GM21737 (cell line): ENCODE measurements at regions not wholly inside any gene's neighbourhood (a gene's known extent, or its start where the extent isn't known, plus 50 kb on each side); places are given as distances from the start of the nearest gene placed in this dataset.

Experiments used
- ATAC-seq: cut with Tn5 transposase; IDR thresholded peaks from one replicate; pipeline ENCODE4 v1.9.1; 2021; ENCODE audit warnings: mild to moderate bottlenecking, moderate library complexity; ENCODE audit not compliant: unreplicated experiment

- no peak for ATAC-seq
Measured at GRCh38 chr6:126147291-126147815, 161.0 kb downstream of the TRMT11 start.

GRCh38 chr6:126148853-126149252, 162.5 kb downstream of the TRMT11 start:
- ATAC-seq: no peak

GRCh38 chr6:126152372-126152745, 166.0 kb downstream of the TRMT11 start:
- no peak for ATAC-seq

- no peak for ATAC-seq
Measured at GRCh38 chr6:126153661-126154060, 167.3 kb downstream of the TRMT11 start.

- peak; percentile 85 for ATAC-seq
Measured at GRCh38 chr6:126156973-126157372, 170.6 kb downstream of the TRMT11 start.

- no peak for ATAC-seq
Measured at GRCh38 chr6:126167726-126168125, 172.2 kb upstream of the CENPW start.

- ATAC-seq: no peak
Measured at GRCh38 chr6:126170433-126170832, 169.5 kb upstream of the CENPW start.

GRCh38 chr6:126170978-126171382, 168.9 kb upstream of the CENPW start:
- peak; percentile 65 for ATAC-seq

- no peak for ATAC-seq
Measured at GRCh38 chr6:126172131-126172530, 167.8 kb upstream of the CENPW start.

GRCh38 chr6:126173265-126173664, 166.7 kb upstream of the CENPW start:
- ATAC-seq: no peak

- ATAC-seq: no peak
Measured at GRCh38 chr6:126174697-126175096, 165.2 kb upstream of the CENPW start.

GRCh38 chr6:126175251-126175650, 164.7 kb upstream of the CENPW start:
- ATAC-seq: no peak

GRCh38 chr6:126176282-126176681, 163.6 kb upstream of the CENPW start:
- ATAC-seq: no peak

- no peak for ATAC-seq
Measured at GRCh38 chr6:126180585-126180984, 159.3 kb upstream of the CENPW start.

GRCh38 chr6:126181173-126181741, 158.7 kb upstream of the CENPW start:
- ATAC-seq: no peak

GRCh38 chr6:126181890-126182289, 158.0 kb upstream of the CENPW start:
- ATAC-seq: no peak

- ATAC-seq: no peak
Measured at GRCh38 chr6:126182650-126183311, 157.1 kb upstream of the CENPW start.

GRCh38 chr6:126185774-126186173, 154.1 kb upstream of the CENPW start:
- no peak for ATAC-seq

GRCh38 chr6:126188279-126188909, 151.5 kb upstream of the CENPW start:
- no peak for ATAC-seq

GRCh38 chr6:126195625-126196236, 144.2 kb upstream of the CENPW start:
- ATAC-seq: no peak

- no peak for ATAC-seq
Measured at GRCh38 chr6:126198631-126199030, 141.3 kb upstream of the CENPW start.

GRCh38 chr6:126199466-126199865, 140.4 kb upstream of the CENPW start:
- no peak for ATAC-seq
